ENCODE measurements at regions not wholly inside any gene's neighbourhood (a gene's known extent, or its start where the extent isn't known, plus 50 kb on each side); places are given as distances from the start of the nearest gene placed in this dataset.
A peak's percentile ranks its signal among the peaks of the same experiment; 100 is the strongest.

GRCh38 chr2:239824046-239824694, 201.0 kb downstream of the NDUFA10 start:
- DNase-seq (ENCODE audit: low spot score), result peak; percentile 32
- H3K9me3 ChIP-seq (ENCODE audit: control insufficient read depth in 4 of 4, low read length in 3 of 4), result no peaks in the 10 kb centered on the region

GRCh38 chr2:239822146-239822831, 202.9 kb downstream of the NDUFA10 start:
- Histone ChIP-seq H3K27me3 (ENCODE audit: control insufficient read depth in 4 of 4, insufficient read depth in 4 of 4, low read length in 3 of 4) (no peaks in the 10 kb centered on the region), H3K4me1 (ENCODE audit: control insufficient read depth in 4 of 4, insufficient read depth in 4 of 4, low read length in 3 of 4) (no peaks in the 10 kb centered on the region), H3K9me3 (ENCODE audit: control insufficient read depth in 4 of 4, low read length in 3 of 4) (no peaks in the 10 kb centered on the region), H3K4me3 (ENCODE audit: low read depth in 1 of 3, low read length in 3 of 3) (no peak overlapping the region), H3K27ac (ENCODE audit: low read depth in 1 of 2, low read length in 2 of 2) (no peak overlapping the region), H3K9ac (ENCODE audit: low read depth in 1 of 2, low read length in 2 of 2) (no peak overlapping the region), H3K36me3 (ENCODE audit: control insufficient read depth in 4 of 4, insufficient read depth in 3 of 4, low read depth in 1 of 4, low read length in 3 of 4) (no peaks in the 10 kb centered on the region)
- TF ChIP-seq SP1 (IDR thresholded peaks at IDR 0.05) (no peak), HNF4A (conservative IDR thresholded peaks at IDR 0.05) (no peak), GABPA (IDR thresholded peaks at IDR 0.05 in 1 of 2, conservative IDR thresholded peaks at IDR 0.05 in 1 of 2) (no peak), MAX (IDR thresholded peaks at IDR 0.05) (no peak)
- TF ChIP-seq, protein P1, sequence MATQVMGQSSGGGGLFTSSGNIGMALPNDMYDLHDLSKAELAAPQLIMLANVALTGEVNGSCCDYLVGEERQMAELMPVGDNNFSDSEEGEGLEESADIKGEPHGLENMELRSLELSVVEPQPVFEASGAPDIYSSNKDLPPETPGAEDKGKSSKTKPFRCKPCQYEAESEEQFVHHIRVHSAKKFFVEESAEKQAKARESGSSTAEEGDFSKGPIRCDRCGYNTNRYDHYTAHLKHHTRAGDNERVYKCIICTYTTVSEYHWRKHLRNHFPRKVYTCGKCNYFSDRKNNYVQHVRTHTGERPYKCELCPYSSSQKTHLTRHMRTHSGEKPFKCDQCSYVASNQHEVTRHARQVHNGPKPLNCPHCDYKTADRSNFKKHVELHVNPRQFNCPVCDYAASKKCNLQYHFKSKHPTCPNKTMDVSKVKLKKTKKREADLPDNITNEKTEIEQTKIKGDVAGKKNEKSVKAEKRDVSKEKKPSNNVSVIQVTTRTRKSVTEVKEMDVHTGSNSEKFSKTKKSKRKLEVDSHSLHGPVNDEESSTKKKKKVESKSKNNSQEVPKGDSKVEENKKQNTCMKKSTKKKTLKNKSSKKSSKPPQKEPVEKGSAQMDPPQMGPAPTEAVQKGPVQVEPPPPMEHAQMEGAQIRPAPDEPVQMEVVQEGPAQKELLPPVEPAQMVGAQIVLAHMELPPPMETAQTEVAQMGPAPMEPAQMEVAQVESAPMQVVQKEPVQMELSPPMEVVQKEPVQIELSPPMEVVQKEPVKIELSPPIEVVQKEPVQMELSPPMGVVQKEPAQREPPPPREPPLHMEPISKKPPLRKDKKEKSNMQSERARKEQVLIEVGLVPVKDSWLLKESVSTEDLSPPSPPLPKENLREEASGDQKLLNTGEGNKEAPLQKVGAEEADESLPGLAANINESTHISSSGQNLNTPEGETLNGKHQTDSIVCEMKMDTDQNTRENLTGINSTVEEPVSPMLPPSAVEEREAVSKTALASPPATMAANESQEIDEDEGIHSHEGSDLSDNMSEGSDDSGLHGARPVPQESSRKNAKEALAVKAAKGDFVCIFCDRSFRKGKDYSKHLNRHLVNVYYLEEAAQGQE (IDR thresholded peaks at IDR 0.05), result no peak
- DNase-seq (ENCODE audit: low spot score), result peak; percentile 32
- WGBS, result 85% methylated on average over 16 of the region's 16 CpGs

More at GRCh38 chr2:239824046-239824694, 201.0 kb downstream of the NDUFA10 start:
- H3K4me1 ChIP-seq (ENCODE audit: control insufficient read depth in 4 of 4, insufficient read depth in 4 of 4, low read length in 3 of 4), result no peaks in the 10 kb centered on the region
- 51% methylated on average over 11 of the region's 11 CpGs for WGBS
- TF ChIP-seq YY1 (IDR thresholded peaks at IDR 0.05) (no peak), EGR1 (IDR thresholded peaks at IDR 0.05; ENCODE audit: low read depth in 2 of 2) (no peak), RXRA (IDR thresholded peaks at IDR 0.05) (no peak), CTCF (IDR thresholded peaks at IDR 0.05; ENCODE audit: low read depth, low read length, missing input control) (peak; percentile 6), NR2F2 (IDR thresholded peaks at IDR 0.05) (no peak), JUND (IDR thresholded peaks at IDR 0.05) (no peak), RAD21 (IDR thresholded peaks at IDR 0.05) (peak in 1 of 2 donors; percentile 37), HNF4A (conservative IDR thresholded peaks at IDR 0.05) (no peak), FOXA2 (IDR thresholded peaks at IDR 0.05) (no peak), ZBTB33 (IDR thresholded peaks at IDR 0.05) (no peak)
- H3K36me3 ChIP-seq (ENCODE audit: control insufficient read depth in 4 of 4, insufficient read depth in 3 of 4, low read depth in 1 of 4, low read length in 3 of 4), result no peaks in the 10 kb centered on the region
- H3K27ac ChIP-seq (ENCODE audit: low read depth in 1 of 2, low read length in 2 of 2), result no peak overlapping the region
- no peak overlapping the region for H3K4me3 ChIP-seq (ENCODE audit: low read depth in 1 of 3, low read length in 3 of 3)
- no peaks in the 10 kb centered on the region for H3K27me3 ChIP-seq (ENCODE audit: control insufficient read depth in 4 of 4, insufficient read depth in 4 of 4, low read length in 3 of 4)
- H3K9ac ChIP-seq (ENCODE audit: low read depth in 1 of 2, low read length in 2 of 2), result no peak overlapping the region

Measured in liver (tissue), 8 donors.